Activated naive CD8-positive, alpha-beta T cell treated with anti-CD3 and anti-CD28 coated beads, Interleukin-2, amount 10 ng/mL, durations not matched to agents 7 days and 5 days (primary cell): ENCODE measurements at regions not wholly inside any gene's neighbourhood (a gene's known extent, or its start where the extent isn't known, plus 50 kb on each side); places are given as distances from the start of the nearest gene placed in this dataset.
A peak's percentile ranks its signal among the peaks of the same experiment; 100 is the strongest.

ENCODE experiments used
- ATAC-seq: fragments of 150-1000 bp; cut with Tn5 transposase; one replicate; pipeline ENCODE4 v1.10.0; 2021; ENCODE audit warnings: low read depth, moderate library complexity
- POLR2A ChIA-PET: fragments of 350-600 bp; sonication (Branson Sonifier 250); formaldehyde crosslinking; loops from one replicate; lab custom pipeline; 2021; ENCODE audit warnings: antibody characterized with exemption; lab: Charles Lee
- DNase-seq: peaks from one replicate; pipeline ENCODE4 v3.0.0; 2021
- H3K27ac Mint-ChIP-seq: one replicate; pipeline ENCODE4 v1.8.0; 2022; ENCODE audit warnings: mild to moderate bottlenecking, mixed read lengths
- H3K27me3 Mint-ChIP-seq: one replicate; pipeline ENCODE4 v1.8.0; 2022; ENCODE audit warnings: mild to moderate bottlenecking, moderate library complexity, mixed read lengths
- H3K36me3 Mint-ChIP-seq: one replicate; pipeline ENCODE4 v1.8.0; 2021; ENCODE audit warnings: mild to moderate bottlenecking, mixed read lengths
- H3K4me1 Mint-ChIP-seq: one replicate; pipeline ENCODE4 v1.8.0; 2021; ENCODE audit warnings: mixed read lengths
- H3K4me3 Mint-ChIP-seq: one replicate; pipeline ENCODE4 v1.8.0; 2022; ENCODE audit warnings: mild to moderate bottlenecking, moderate library complexity, mixed read lengths
- H3K9me3 Mint-ChIP-seq: one replicate; pipeline ENCODE4 v1.8.0; 2021; ENCODE audit warnings: mixed read lengths

GRCh38 chr7:13042605-13043236, 355.3 kb downstream of the ARL4A start:
- DNase-seq (no peak), ATAC-seq (no peak)
- H3K4me3 Mint-ChIP-seq: no peak overlapping the region
- H3K36me3 Mint-ChIP-seq: no peaks in the 10 kb centered on the region
- H3K27ac Mint-ChIP-seq: no peak overlapping the region
- POLR2A ChIA-PET: no interaction called here
- no peaks in the 10 kb centered on the region for H3K9me3 Mint-ChIP-seq
- peaks cover 4% of the 10 kb centered on the region for H3K27me3 Mint-ChIP-seq
- H3K4me1 Mint-ChIP-seq: no peaks in the 10 kb centered on the region

GRCh38 chr7:13044309-13044708, 356.9 kb downstream of the ARL4A start:
- no peak overlapping the region for H3K27ac Mint-ChIP-seq
- no peaks in the 10 kb centered on the region for H3K4me1 Mint-ChIP-seq
- DNase-seq (no peak), ATAC-seq (no peak)
- peaks cover 6% of the 10 kb centered on the region for H3K27me3 Mint-ChIP-seq
- POLR2A ChIA-PET: no interaction called here
- H3K9me3 Mint-ChIP-seq: no peaks in the 10 kb centered on the region
- H3K36me3 Mint-ChIP-seq: no peaks in the 10 kb centered on the region
- no peak overlapping the region for H3K4me3 Mint-ChIP-seq

- no peaks in the 10 kb centered on the region for H3K4me1 Mint-ChIP-seq
- no peak overlapping the region for H3K4me3 Mint-ChIP-seq
- peaks cover 6% of the 10 kb centered on the region for H3K27me3 Mint-ChIP-seq
- no peak overlapping the region for H3K27ac Mint-ChIP-seq
- DNase-seq: no peak
- no peaks in the 10 kb centered on the region for H3K9me3 Mint-ChIP-seq
- no peak for ATAC-seq
- POLR2A ChIA-PET: no interaction called here
- no peaks in the 10 kb centered on the region for H3K36me3 Mint-ChIP-seq
Measured at GRCh38 chr7:13047061-13047460, 359.6 kb downstream of the ARL4A start.

GRCh38 chr7:13049946-13050345, 362.5 kb downstream of the ARL4A start:
- Mint-ChIP-seq H3K36me3 (no peaks in the 10 kb centered on the region), H3K4me1 (no peaks in the 10 kb centered on the region), H3K27me3 (peaks cover 6% of the 10 kb centered on the region), H3K9me3 (no peaks in the 10 kb centered on the region), H3K27ac (no peak overlapping the region), H3K4me3 (no peak overlapping the region)
- ATAC-seq: no peak
- POLR2A ChIA-PET: no interaction called here
- DNase-seq: no peak

- ATAC-seq: no peak
- no peaks in the 10 kb centered on the region for H3K4me1 Mint-ChIP-seq
- H3K27ac Mint-ChIP-seq: no peak overlapping the region
- no peak for DNase-seq
- H3K27me3 Mint-ChIP-seq: peaks cover 5% of the 10 kb centered on the region
- H3K36me3 Mint-ChIP-seq: no peaks in the 10 kb centered on the region
- H3K4me3 Mint-ChIP-seq: no peak overlapping the region
- POLR2A ChIA-PET: no interaction called here
- H3K9me3 Mint-ChIP-seq: no peaks in the 10 kb centered on the region
Measured at GRCh38 chr7:13050703-13051102, 363.3 kb downstream of the ARL4A start.

GRCh38 chr7:13055732-13056368, 368.4 kb downstream of the ARL4A start:
- Mint-ChIP-seq H3K27me3 (no peaks in the 10 kb centered on the region), H3K36me3 (peaks cover 12% of the 10 kb centered on the region), H3K4me1 (peaks cover 14% of the 10 kb centered on the region), H3K9me3 (peaks cover 7% of the 10 kb centered on the region), H3K27ac (no peak overlapping the region), H3K4me3 (no peak overlapping the region)
- POLR2A ChIA-PET: no interaction called here
- DNase-seq: no peak
- ATAC-seq: no peak

- Mint-ChIP-seq H3K27me3 (no peaks in the 10 kb centered on the region), H3K9me3 (peaks cover 7% of the 10 kb centered on the region), H3K4me3 (peak overlapping the region; percentile 80), H3K27ac (peak overlapping the region; percentile 94), H3K36me3 (peaks cover 12% of the 10 kb centered on the region), H3K4me1 (peaks cover 14% of the 10 kb centered on the region)
- POLR2A ChIA-PET: no interaction called here
- no peak for ATAC-seq
- no peak for DNase-seq
Measured at GRCh38 chr7:13057462-13058200, 370.2 kb downstream of the ARL4A start.

- no peaks in the 10 kb centered on the region for H3K27me3 Mint-ChIP-seq
- DNase-seq: no peak
- peaks cover 12% of the 10 kb centered on the region for H3K36me3 Mint-ChIP-seq
- no peak overlapping the region for H3K27ac Mint-ChIP-seq
- ATAC-seq: no peak
- POLR2A ChIA-PET: no interaction called here
- peaks cover 7% of the 10 kb centered on the region for H3K9me3 Mint-ChIP-seq
- H3K4me3 Mint-ChIP-seq: no peak overlapping the region
- peaks cover 14% of the 10 kb centered on the region for H3K4me1 Mint-ChIP-seq
Measured at GRCh38 chr7:13060173-13060572, 372.7 kb downstream of the ARL4A start.

GRCh38 chr7:13061115-13061514, 373.7 kb downstream of the ARL4A start:
- DNase-seq (no peak), ATAC-seq (no peak)
- POLR2A ChIA-PET: no interaction called here
- Mint-ChIP-seq H3K27ac (no peak overlapping the region), H3K27me3 (no peaks in the 10 kb centered on the region), H3K4me1 (peaks cover 12% of the 10 kb centered on the region), H3K36me3 (peaks cover 11% of the 10 kb centered on the region), H3K9me3 (peaks cover 7% of the 10 kb centered on the region), H3K4me3 (no peak overlapping the region)

- H3K9me3 Mint-ChIP-seq: peaks cover 7% of the 10 kb centered on the region
- POLR2A ChIA-PET: no interaction called here
- no peaks in the 10 kb centered on the region for H3K27me3 Mint-ChIP-seq
- no peak overlapping the region for H3K27ac Mint-ChIP-seq
- ATAC-seq (no peak), DNase-seq (no peak)
- peaks cover 7% of the 10 kb centered on the region for H3K4me1 Mint-ChIP-seq
- H3K36me3 Mint-ChIP-seq: peaks cover 8% of the 10 kb centered on the region
- no peak overlapping the region for H3K4me3 Mint-ChIP-seq
Measured at GRCh38 chr7:13062631-13063030, 375.2 kb downstream of the ARL4A start.

- POLR2A ChIA-PET: no interaction called here
Measured at GRCh38 chr7:13067036-13067435, 379.6 kb downstream of the ARL4A start.

GRCh38 chr7:13068032-13068431, 380.6 kb downstream of the ARL4A start:
- DNase-seq (no peak), ATAC-seq (no peak)
- H3K27me3 Mint-ChIP-seq: no peaks in the 10 kb centered on the region
- no peaks in the 10 kb centered on the region for H3K4me1 Mint-ChIP-seq
- no peaks in the 10 kb centered on the region for H3K36me3 Mint-ChIP-seq
- H3K27ac Mint-ChIP-seq: no peak overlapping the region
- H3K4me3 Mint-ChIP-seq: no peak overlapping the region
- POLR2A ChIA-PET: no interaction called here
- no peaks in the 10 kb centered on the region for H3K9me3 Mint-ChIP-seq

More at GRCh38 chr7:13067036-13067435, 379.6 kb downstream of the ARL4A start:
- no peak overlapping the region for H3K4me3 Mint-ChIP-seq
- H3K4me1 Mint-ChIP-seq: no peaks in the 10 kb centered on the region
- no peaks in the 10 kb centered on the region for H3K27me3 Mint-ChIP-seq
- H3K9me3 Mint-ChIP-seq: no peaks in the 10 kb centered on the region
- H3K27ac Mint-ChIP-seq: peak overlapping the region; percentile 32
- no peak for DNase-seq
- no peaks in the 10 kb centered on the region for H3K36me3 Mint-ChIP-seq
- ATAC-seq: no peak

GRCh38 chr7:13069841-13070240, 382.4 kb downstream of the ARL4A start:
- H3K27ac Mint-ChIP-seq: no peak overlapping the region
- H3K9me3 Mint-ChIP-seq: no peaks in the 10 kb centered on the region
- H3K27me3 Mint-ChIP-seq: peaks cover 4% of the 10 kb centered on the region
- H3K4me1 Mint-ChIP-seq: no peaks in the 10 kb centered on the region
- POLR2A ChIA-PET: no interaction called here
- no peak overlapping the region for H3K4me3 Mint-ChIP-seq
- H3K36me3 Mint-ChIP-seq: no peaks in the 10 kb centered on the region
- DNase-seq (no peak), ATAC-seq (no peak)

GRCh38 chr7:13072014-13072413, 384.6 kb downstream of the ARL4A start:
- ATAC-seq: no peak
- H3K27ac Mint-ChIP-seq: no peak overlapping the region
- no peak for DNase-seq
- POLR2A ChIA-PET: no interaction called here
- H3K4me1 Mint-ChIP-seq: no peaks in the 10 kb centered on the region
- H3K9me3 Mint-ChIP-seq: no peaks in the 10 kb centered on the region
- peaks cover 4% of the 10 kb centered on the region for H3K27me3 Mint-ChIP-seq
- H3K36me3 Mint-ChIP-seq: no peaks in the 10 kb centered on the region
- H3K4me3 Mint-ChIP-seq: no peak overlapping the region
